RWPE1 (cell line): ENCODE measurements at regions not wholly inside any gene's neighbourhood (a gene's known extent, or its start where the extent isn't known, plus 50 kb on each side); places are given as distances from the start of the nearest gene placed in this dataset.

ENCODE experiments used
- CTCF ChIA-PET: fragments of 350-600 bp; sonication (Branson Sonifier 250); formaldehyde crosslinking; extraction: SDS; loops from one replicate; lab custom pipeline; 2021; lab: Yijun Ruan, JAX
- POLR2A ChIA-PET: fragments of 400-600 bp; formaldehyde crosslinking; extraction: SDS; loops from one replicate; lab custom pipeline; 2020; ENCODE audit warnings: antibody characterized with exemption; ENCODE audit not compliant: low non-redundant PET; lab: Yijun Ruan, JAX
- DNase-seq: peaks from one replicate; pipeline ENCODE4 v3.0.0; 2012; ENCODE audit warnings: low spot score
- H3K27ac ChIP-seq: fragments of 450-650 bp; 2 replicates; pipeline ENCODE4 v1.5.1; 2017
- TF ChIP-seq, protein P1 (sequence below): fragments of 450-650 bp; conservative IDR thresholded peaks from 2 replicates; pipeline ENCODE4 v1.5.1; 2017; ENCODE audit warnings: low read depth, mild to moderate bottlenecking

DNA sequence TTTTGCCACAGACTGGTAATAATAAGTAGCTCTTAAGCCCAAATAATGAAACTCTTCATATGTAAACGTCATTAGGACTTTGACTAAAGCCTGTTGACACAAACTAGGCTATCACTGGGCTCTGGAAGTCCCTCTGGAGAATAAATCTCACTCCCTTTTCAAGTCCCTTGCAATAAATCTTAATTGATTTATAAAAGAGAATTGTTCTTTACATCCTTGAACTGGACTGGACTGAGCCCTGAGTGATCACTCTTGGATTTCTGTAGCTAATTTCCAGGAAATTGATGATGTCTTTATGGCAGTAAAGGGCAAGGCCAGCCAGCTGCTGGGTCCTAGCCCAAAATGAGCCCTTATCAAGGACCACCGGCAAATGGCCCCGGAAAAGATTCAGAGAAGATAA is 1162.7 kb downstream of the BCL11B start:
- no peak for DNase-seq
- H3K27ac ChIP-seq, result no peak overlapping the region
- TF ChIP-seq, protein P1, sequence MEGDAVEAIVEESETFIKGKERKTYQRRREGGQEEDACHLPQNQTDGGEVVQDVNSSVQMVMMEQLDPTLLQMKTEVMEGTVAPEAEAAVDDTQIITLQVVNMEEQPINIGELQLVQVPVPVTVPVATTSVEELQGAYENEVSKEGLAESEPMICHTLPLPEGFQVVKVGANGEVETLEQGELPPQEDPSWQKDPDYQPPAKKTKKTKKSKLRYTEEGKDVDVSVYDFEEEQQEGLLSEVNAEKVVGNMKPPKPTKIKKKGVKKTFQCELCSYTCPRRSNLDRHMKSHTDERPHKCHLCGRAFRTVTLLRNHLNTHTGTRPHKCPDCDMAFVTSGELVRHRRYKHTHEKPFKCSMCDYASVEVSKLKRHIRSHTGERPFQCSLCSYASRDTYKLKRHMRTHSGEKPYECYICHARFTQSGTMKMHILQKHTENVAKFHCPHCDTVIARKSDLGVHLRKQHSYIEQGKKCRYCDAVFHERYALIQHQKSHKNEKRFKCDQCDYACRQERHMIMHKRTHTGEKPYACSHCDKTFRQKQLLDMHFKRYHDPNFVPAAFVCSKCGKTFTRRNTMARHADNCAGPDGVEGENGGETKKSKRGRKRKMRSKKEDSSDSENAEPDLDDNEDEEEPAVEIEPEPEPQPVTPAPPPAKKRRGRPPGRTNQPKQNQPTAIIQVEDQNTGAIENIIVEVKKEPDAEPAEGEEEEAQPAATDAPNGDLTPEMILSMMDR, result no peak
- ChIA-PET CTCF (no interaction called here), POLR2A (no interaction called here)

DNA sequence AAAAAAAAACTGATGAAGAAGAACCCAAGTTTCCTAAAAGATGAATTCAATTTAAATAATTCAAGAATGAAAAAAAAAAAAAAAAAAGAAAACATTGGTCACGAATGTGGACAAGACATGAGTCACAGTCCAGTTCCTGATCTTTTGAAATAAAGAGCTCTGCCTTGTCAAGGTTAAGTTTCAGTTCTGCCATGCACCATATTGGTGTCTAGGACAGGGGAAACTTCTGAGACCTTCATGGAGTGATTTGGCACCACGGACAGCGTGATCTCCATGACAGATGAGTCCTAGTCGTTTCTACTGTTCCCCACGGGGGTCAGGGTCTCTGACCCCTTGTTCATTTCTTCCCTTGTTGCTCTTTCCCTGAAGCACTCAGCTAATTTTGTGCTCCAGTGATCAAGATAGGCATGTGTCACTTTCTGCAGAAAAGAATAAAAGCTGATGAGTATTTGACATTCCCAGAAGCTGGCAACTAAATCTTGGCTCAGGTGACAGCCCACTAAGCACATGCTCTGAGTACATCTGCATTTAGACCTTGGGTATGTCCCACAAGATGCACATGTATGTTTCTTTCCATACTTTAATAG is 1159.7 kb downstream of the BCL11B start:
- TF ChIP-seq, protein P1, result no peak
- POLR2A ChIA-PET, result no interaction called here
- CTCF ChIA-PET, result interaction anchor here (0.7 kb wide), 1 partner anchor 9 kb away, joined by 3 read pairs; no protein-coding TSS in a partner anchor
- no peak for DNase-seq
- H3K27ac ChIP-seq, result no peak overlapping the region

DNA sequence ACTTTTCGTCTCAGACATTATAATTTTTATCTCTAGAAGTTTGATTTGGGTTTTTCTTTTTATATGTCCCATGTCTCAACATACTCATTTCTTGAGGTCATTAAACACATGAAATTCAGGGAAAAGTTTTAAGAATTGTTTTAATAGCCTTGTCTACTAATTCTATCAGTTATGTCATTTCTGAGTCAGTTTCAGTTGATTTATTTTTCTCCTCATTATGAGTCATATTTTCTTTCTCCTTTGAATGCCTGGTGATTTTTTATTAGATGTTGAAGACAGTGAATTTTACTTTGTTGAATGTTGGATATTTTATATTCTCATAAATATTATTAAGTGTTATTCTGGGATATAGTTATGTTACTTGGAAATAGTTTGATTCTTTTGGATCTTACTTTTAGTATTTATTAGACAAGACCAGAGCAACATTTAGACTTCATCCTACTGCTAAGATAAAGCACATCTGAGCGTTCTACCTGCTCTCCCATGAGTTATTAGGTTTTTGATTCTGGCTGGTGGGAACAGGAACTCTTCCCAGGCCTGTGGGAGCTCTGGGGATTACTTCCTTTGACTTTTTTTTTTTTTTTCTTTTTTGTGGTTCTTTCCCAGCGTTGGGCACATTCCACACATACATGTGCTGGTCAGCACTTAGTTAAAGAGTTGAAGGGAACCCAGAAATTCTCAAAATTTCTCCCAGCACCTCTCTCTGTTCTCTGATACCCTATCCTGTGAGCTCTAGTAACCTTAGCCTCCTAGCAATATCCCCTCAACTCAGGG is 1157.7 kb downstream of the BCL11B start:
- H3K27ac ChIP-seq, result no peak overlapping the region
- DNase-seq, result peak; percentile 28
- TF ChIP-seq, protein P1, result no peak
- POLR2A ChIA-PET, result no interaction called here
- CTCF ChIA-PET, result interaction anchor here (0.6 to 0.7 kb wide), 2 partner anchors 154 to 579 kb away, joined by 4 to 6 read pairs; no protein-coding TSS in a partner anchor

DNA sequence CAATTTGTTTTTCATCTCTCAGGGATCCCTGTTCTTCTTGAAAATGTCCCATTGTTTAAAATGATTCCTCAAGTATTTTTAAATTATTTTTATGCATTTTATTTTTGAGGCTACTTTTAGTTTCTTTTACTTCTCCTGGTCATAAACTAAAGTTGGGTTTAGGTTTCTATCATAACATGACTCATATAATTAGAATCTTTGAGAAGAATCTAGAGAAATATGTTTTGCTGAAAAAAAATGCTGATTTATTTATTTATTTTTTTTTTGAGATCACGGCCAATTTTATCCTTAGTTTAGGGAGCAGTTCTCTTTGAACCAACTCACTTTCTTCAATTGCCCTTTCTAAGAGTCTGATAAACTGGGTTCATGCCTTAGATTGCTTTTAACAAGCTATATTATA is 1157.1 kb downstream of the BCL11B start:
- CTCF ChIA-PET, result interaction anchor here (0.7 kb wide), 1 partner anchor 17 kb away, joined by 4 read pairs; no protein-coding TSS in a partner anchor
- DNase-seq, result no peak
- TF ChIP-seq, protein P1, result no peak
- H3K27ac ChIP-seq, result no peak overlapping the region
- POLR2A ChIA-PET, result no interaction called here

DNA sequence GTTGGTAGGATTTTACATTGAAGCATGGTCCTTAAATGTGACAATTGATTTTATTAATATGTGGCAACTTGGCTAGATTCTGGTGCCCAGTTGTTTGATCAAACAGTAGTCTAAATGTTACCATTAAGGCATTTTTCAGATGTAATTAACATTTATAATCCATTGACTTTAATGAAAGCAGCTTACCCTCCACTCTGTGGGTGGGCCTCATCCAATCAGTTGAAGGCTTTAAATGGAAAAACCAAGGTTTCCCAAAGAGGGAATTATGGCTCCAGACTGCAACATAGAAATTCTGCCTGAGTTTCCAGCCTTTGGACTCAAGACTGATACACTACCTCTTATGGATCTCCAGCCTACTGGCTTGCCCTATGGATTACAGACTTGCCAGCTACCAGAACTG is 1153.2 kb downstream of the BCL11B start:
- CTCF ChIA-PET, result interaction anchor here (0.6 kb wide), 1 partner anchor 131 kb away, joined by 3 read pairs; no protein-coding TSS in a partner anchor
- TF ChIP-seq, protein P1, result no peak
- POLR2A ChIA-PET, result no interaction called here

DNA sequence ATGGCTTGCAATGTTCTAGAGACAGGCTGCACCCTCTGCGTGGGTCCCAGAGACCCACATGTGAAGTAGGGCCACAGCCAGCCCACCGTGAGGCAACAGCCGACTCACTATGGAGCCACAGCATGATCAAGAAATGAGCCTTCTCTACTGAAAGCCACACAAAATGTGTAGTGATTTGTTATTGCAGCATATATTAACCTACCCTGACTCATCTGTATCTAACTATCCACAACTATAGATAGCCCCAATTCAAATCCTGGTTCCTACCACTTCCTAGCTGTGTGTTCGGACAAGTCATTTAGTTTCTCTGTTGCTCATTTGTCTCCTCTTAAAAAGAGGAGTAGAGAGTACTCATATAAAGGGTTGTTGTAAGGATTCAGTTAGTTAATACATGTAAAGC is 1152.3 kb downstream of the BCL11B start:
- ChIA-PET CTCF (interaction anchor here (0.7 kb wide), 1 partner anchor 452 kb away, joined by 3 read pairs; no protein-coding TSS in a partner anchor), POLR2A (no interaction called here)
- H3K27ac ChIP-seq, result no peak overlapping the region
- DNase-seq, result no peak
- TF ChIP-seq, protein P1, result no peak

More for the DNA sequence above, 1153.2 kb downstream of the BCL11B start:
- DNase-seq, result no peak
- no peak overlapping the region for H3K27ac ChIP-seq
